H1 (cell line): ENCODE measurements at regions not wholly inside any gene's neighbourhood (a gene's known extent, or its start where the extent isn't known, plus 50 kb on each side); places are given as distances from the start of the nearest gene placed in this dataset.

Source experiments
- BRCA1 ChIP-seq: IDR thresholded peaks from 2 replicates; pipeline ENCODE4 v1.6.1; 2012; ENCODE audit warnings: low read depth, low read length, improper control_type of control experiment
- EP300 ChIP-seq, 2 experiments: IDR thresholded peaks; 1 replicate in 1 of 2; 2 replicates in 1 of 2; pipeline ENCODE4 v1.6.1; 2011 to 2012; ENCODE audit warnings: low read depth in 2 of 2, low read length in 2 of 2, mild to moderate bottlenecking in 2 of 2, borderline replicate concordance in 1 of 2, inconsistent platforms in 1 of 2, moderate library complexity in 1 of 2
- GTF2F1 ChIP-seq: IDR thresholded peaks from 2 replicates; pipeline ENCODE4 v1.6.1; 2012; ENCODE audit warnings: low read depth, low read length, improper control_type of control experiment, borderline replicate concordance
- JUND ChIP-seq: IDR thresholded peaks from 2 replicates; pipeline ENCODE4 v1.6.1; 2011; ENCODE audit warnings: mild to moderate bottlenecking, improper control_type of control experiment, low read length
- KDM4A ChIP-seq: IDR thresholded peaks from one replicate; pipeline ENCODE4 v1.7.1; 2012; ENCODE audit warnings: low read depth, mild to moderate bottlenecking, moderate library complexity, low read length, inconsistent platforms; ENCODE audit not compliant: severe bottlenecking
- KDM5A ChIP-seq: fragments of 200-600 bp; IDR thresholded peaks from 2 replicates; pipeline ENCODE4 v1.7.1; 2012; ENCODE audit warnings: mild to moderate bottlenecking, low read length, inconsistent platforms, mixed read lengths
- RFX5 ChIP-seq: IDR thresholded peaks from 2 replicates; pipeline ENCODE4 v1.6.1; 2011; ENCODE audit warnings: low read depth, low read length, improper control_type of control experiment, borderline replicate concordance
- TAF1 ChIP-seq: IDR thresholded peaks from 2 replicates; pipeline ENCODE4 v1.6.1; 2011; ENCODE audit warnings: mild to moderate bottlenecking, low read depth, low read length
- TEAD4 ChIP-seq: IDR thresholded peaks from 2 replicates; pipeline ENCODE4 v1.6.1; 2012; ENCODE audit warnings: low read depth, low read length, inconsistent platforms, mixed read lengths
- YY1 ChIP-seq: IDR thresholded peaks from 2 replicates; pipeline ENCODE4 v1.6.1; 2011; ENCODE audit warnings: low read depth, mild to moderate bottlenecking, low read length
- TF ChIP-seq, protein P1 (sequence below), 3 experiments: IDR thresholded peaks; 1 replicate in 2 of 3; 2 replicates in 1 of 3; pipeline versions ENCODE4 v1.5.1 to v1.6.1; 2011; ENCODE audit warnings: low read length in 3 of 3, mild to moderate bottlenecking in 3 of 3, inconsistent platforms in 2 of 3, low read depth in 1 of 3, moderate library complexity in 1 of 3; ENCODE audit not compliant: insufficient read depth in 1 of 3; ENCODE audit errors: control extremely low read depth in 1 of 3

DNA sequence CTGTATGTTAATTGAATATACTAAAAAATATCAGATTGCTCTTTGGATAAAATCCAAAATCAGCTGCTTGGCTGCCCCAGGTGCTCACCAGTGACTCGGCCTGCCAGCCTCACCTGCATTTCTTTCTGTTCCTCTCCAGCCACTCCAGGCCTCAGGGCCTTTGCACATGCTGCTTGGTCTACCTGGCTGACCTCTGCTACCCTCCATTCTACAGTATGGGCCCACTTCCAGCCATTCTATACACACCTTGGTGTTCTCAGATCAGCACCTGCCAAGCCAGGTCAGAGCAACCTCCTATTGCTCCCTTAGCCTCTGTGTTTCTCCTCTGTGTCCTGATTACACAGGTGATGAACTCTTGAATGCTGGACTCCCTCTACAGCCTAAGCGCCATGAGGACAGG, 106.6 kb upstream of the TWIST2 start:
- TF ChIP-seq GTF2F1 (no peak), RFX5 (no peak), BRCA1 (no peak), JUND (no peak), YY1 (no peak), KDM5A (no peak), TAF1 (no peak), KDM4A (no peak), EP300 (IDR thresholded peaks at IDR 0.05; ENCODE audit: borderline replicate concordance in 1 of 2, low read depth in 2 of 2, low read length in 2 of 2) (no peak), TEAD4 (no peak)
- TF ChIP-seq, protein P1, sequence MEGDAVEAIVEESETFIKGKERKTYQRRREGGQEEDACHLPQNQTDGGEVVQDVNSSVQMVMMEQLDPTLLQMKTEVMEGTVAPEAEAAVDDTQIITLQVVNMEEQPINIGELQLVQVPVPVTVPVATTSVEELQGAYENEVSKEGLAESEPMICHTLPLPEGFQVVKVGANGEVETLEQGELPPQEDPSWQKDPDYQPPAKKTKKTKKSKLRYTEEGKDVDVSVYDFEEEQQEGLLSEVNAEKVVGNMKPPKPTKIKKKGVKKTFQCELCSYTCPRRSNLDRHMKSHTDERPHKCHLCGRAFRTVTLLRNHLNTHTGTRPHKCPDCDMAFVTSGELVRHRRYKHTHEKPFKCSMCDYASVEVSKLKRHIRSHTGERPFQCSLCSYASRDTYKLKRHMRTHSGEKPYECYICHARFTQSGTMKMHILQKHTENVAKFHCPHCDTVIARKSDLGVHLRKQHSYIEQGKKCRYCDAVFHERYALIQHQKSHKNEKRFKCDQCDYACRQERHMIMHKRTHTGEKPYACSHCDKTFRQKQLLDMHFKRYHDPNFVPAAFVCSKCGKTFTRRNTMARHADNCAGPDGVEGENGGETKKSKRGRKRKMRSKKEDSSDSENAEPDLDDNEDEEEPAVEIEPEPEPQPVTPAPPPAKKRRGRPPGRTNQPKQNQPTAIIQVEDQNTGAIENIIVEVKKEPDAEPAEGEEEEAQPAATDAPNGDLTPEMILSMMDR (IDR thresholded peaks at IDR 0.05; ENCODE audit: control extremely low read depth in 1 of 3, insufficient read depth in 1 of 3, low read depth in 1 of 3, low read length in 3 of 3), result no peak
